Ishikawa (cell line): ENCODE measurements at regions not wholly inside any gene's neighbourhood (a gene's known extent, or its start where the extent isn't known, plus 50 kb on each side); places are given as distances from the start of the nearest gene placed in this dataset.

Experiments
- CEBPB ChIP-seq: IDR thresholded peaks from 2 replicates; pipeline ENCODE4 v1.6.1; 2012
- EP300 ChIP-seq: IDR thresholded peaks from 2 replicates; pipeline ENCODE4 v1.6.1; 2012; ENCODE audit warnings: borderline replicate concordance
- FOXM1 ChIP-seq: IDR thresholded peaks from 2 replicates; pipeline ENCODE4 v1.6.1; 2012; ENCODE audit warnings: low read depth, borderline replicate concordance
- MAX ChIP-seq: IDR thresholded peaks from 2 replicates; pipeline ENCODE4 v1.6.1; 2012
- RAD21 ChIP-seq: IDR thresholded peaks from 2 replicates; pipeline ENCODE4 v1.6.1; 2012; ENCODE audit warnings: low read depth
- YY1 ChIP-seq: IDR thresholded peaks from 2 replicates; pipeline ENCODE4 v1.6.1; 2012; ENCODE audit warnings: low read depth
- ZBTB7A ChIP-seq: IDR thresholded peaks from 2 replicates; pipeline ENCODE4 v1.6.1; 2012; ENCODE audit warnings: low read depth

GRCh38 chr5:68450245-68450852 is 234.8 kb downstream of the PIK3R1 start:
- TF ChIP-seq EP300: no peak
- TF ChIP-seq RAD21: no peak
- TF ChIP-seq MAX: peak; percentile 15; the same call in 1 of the 2 replicates
- no peak for TF ChIP-seq YY1
- TF ChIP-seq CEBPB: peak; percentile 79
- no peak for TF ChIP-seq FOXM1
- TF ChIP-seq ZBTB7A: no peak
